BLaER1 treated with 17β-estradiol and CSF1 and Interleukin-3, amounts not matched to agents 10 nM and 100 nM (cell line): ENCODE measurements at regions not wholly inside any gene's neighbourhood (a gene's known extent, or its start where the extent isn't known, plus 50 kb on each side); places are given as distances from the start of the nearest gene placed in this dataset.
A peak's percentile ranks its signal among the peaks of the same experiment; 100 is the strongest.

Experiments used
- H3K27ac ChIP-seq, 11 experiments: shearing (Covaris generic); formaldehyde crosslinking; 2 replicates each; pipeline ENCODE4 v1.8.1; 2022
- H3K27me3 ChIP-seq, 11 experiments: shearing (Covaris generic); formaldehyde crosslinking; 2 replicates each; pipeline ENCODE4 v1.8.1; 2022
- H3K36me3 ChIP-seq, 11 experiments: shearing (Covaris generic); formaldehyde crosslinking; 2 replicates each; pipeline ENCODE4 v1.8.1; 2022
- H3K4me1 ChIP-seq, 10 experiments: shearing (Covaris generic); formaldehyde crosslinking; 2 replicates each; pipeline ENCODE4 v1.8.1; 2022
- H3K4me2 ChIP-seq, 11 experiments: shearing (Covaris generic); formaldehyde crosslinking; 2 replicates each; pipeline ENCODE4 v1.8.1; 2022
- H3K4me3 ChIP-seq, 10 experiments: shearing (Covaris generic); formaldehyde crosslinking; 2 replicates each; pipeline ENCODE4 v1.8.1; 2022
- H3K9ac ChIP-seq, 11 experiments: shearing (Covaris generic); formaldehyde crosslinking; 2 replicates each; pipeline ENCODE4 v1.8.1; 2022
- H3K9me3 ChIP-seq, 11 experiments: shearing (Covaris generic); formaldehyde crosslinking; replicated peaks in 1 of 11; 2 replicates each; pipeline ENCODE4 v1.8.1; 2022
- H4K20me1 ChIP-seq, 11 experiments: shearing (Covaris generic); formaldehyde crosslinking; 2 replicates each; pipeline ENCODE4 v1.8.1; 2022
- Cebpa-rat ChIP-seq, 11 experiments: shearing (Covaris generic); IDR thresholded peaks; 2 replicates each; pipeline ENCODE4 v1.8.1; 2022

DNA sequence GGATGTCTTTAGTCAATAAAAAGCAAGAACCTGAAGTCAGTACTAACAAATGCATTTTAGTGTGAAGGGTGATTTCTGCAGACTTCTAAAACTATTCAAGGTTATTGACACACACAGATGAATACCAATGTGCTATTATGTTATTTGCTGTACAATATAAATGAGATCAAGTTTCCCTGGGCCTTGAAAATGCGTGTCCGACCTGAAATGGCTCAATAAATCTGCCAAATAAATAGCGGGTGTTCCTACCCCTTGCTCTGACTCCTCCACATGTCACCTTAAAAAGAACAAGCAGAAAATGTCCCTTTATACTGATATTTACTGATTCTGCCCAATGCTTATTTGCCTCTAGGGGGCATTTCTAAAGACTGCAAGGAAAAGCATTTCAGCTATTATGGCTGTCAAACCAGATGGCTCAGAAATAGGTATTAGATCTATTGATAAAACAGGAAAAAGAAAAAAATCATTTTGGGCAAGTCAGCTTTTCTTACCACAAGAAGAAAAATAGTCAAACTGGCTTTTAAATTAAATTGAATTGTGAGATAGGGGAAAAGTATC, 367.3 kb upstream of the KITLG start:
- peaks cover 20 to 46% (median 41%) of the 10 kb centered on the region in 10 experiments for H3K4me1 ChIP-seq
- no peaks in the 10 kb centered on the region for H3K27me3 ChIP-seq
- H3K4me2 ChIP-seq: peak overlapping the region; percentile 63 to 86 (median 76); a peak in 18 of 22 replicates
- H3K9ac ChIP-seq: peak overlapping the region in 1 of 11 experiments; percentile 54; a peak in 1 of 22 replicates
- no peak overlapping the region for H3K4me3 ChIP-seq
- TF ChIP-seq Cebpa-rat (IDR thresholded peaks at IDR 0.05): no peak
- peaks cover 0 to 8% (median 0%) of the 10 kb centered on the region in 11 experiments; a peak in 1 of 22 replicates for H3K9me3 ChIP-seq
- H3K36me3 ChIP-seq: no peaks in the 10 kb centered on the region
- H3K27ac ChIP-seq: peak overlapping the region in 8 of 11 experiments; percentile 71 to 83 (median 74); a peak in 13 of 22 replicates
- H4K20me1 ChIP-seq: no peaks in the 10 kb centered on the region

DNA sequence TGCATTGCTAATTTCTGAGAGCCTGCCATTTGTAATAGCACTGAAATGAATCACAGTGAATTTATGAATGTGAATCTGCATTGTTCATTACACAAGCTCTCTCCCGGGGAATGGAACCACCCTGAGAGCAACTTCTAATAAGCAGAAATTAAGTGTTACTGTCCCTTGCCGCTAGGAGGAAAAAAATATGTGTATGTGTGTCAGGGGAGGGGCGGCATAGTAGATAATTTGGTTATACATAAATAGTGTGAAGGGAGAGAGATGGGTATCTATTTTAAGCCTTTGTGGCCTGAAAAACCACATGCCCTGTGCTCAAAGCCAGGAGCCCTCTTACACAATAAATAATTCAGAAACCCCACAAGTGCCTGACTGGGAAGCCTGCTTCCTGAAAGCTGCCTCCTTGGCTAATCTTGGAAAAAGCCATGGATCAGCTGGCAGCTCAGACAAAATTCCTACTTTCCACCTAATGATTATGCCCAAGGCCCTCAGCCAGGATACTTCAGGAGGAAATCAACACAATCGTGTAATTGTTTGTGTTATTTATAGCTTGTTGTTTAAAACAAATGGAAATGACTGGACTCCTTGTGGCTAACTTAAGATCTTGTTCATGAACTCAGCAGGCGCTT, 366.2 kb upstream of the KITLG start:
- H3K9ac ChIP-seq: peak overlapping the region; percentile 3 to 69 (median 36); a peak in 14 of 22 replicates
- H3K4me1 ChIP-seq: peaks cover 20 to 46% (median 41%) of the 10 kb centered on the region in 10 experiments
- no peak overlapping the region; a peak in 1 of 20 replicates for H3K4me3 ChIP-seq
- peak overlapping the region; percentile 63 to 86 (median 76) for H3K4me2 ChIP-seq
- peaks cover 0 to 8% (median 0%) of the 10 kb centered on the region in 11 experiments; a peak in 1 of 22 replicates for H3K9me3 ChIP-seq
- peak overlapping the region; percentile 3 to 83 (median 73); a peak in 21 of 22 replicates for H3K27ac ChIP-seq
- no peaks in the 10 kb centered on the region for H4K20me1 ChIP-seq
- TF ChIP-seq Cebpa-rat (IDR thresholded peaks at IDR 0.05): peak in 10 of 11 experiments; percentile 32 to 83 (median 70); a peak in 15 of 22 replicates
- H3K27me3 ChIP-seq: no peaks in the 10 kb centered on the region
- H3K36me3 ChIP-seq: no peaks in the 10 kb centered on the region

DNA sequence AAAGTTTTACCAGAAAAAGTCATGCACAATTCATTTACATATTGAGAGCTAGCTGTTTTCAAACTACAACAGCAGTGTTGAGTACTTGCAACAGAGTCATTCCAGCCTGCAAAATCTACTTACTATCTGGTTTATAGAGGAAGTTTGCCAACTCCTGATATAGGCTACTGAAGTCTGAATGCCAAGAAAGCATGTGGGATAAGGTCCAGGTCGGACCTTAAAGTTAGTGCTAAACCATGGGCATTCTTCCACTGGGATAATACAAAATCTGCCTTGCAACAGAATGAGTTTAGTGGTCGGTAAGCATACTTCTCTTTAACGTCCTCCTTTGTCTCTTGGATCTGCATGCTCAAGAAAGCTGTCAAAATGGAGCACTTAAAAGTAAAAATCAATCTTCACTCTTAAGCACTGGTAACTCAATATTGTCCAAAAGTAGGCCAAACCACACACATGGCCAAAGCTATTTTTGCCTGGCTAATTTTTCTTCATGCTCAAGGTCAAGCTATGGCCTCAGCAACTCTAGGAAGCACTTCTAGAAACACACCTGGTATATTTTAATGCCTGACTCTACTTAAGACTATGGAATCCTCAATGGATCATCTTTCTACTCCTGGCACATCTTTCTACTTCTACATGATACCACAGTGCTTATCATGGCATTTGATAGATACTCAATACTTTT, 364.9 kb upstream of the KITLG start:
- Histone ChIP-seq H3K27me3 (no peaks in the 10 kb centered on the region), H3K4me1 (peaks cover 20 to 46% (median 41%) of the 10 kb centered on the region in 10 experiments), H3K9me3 (peaks cover 0 to 8% (median 0%) of the 10 kb centered on the region in 11 experiments; a peak in 1 of 22 replicates), H3K4me3 (no peak overlapping the region), H3K4me2 (peak overlapping the region in 10 of 11 experiments; percentile 14 to 86 (median 72); a peak in 17 of 22 replicates), H4K20me1 (no peaks in the 10 kb centered on the region), H3K27ac (peak overlapping the region in 8 of 11 experiments; percentile 31 to 83 (median 74); a peak in 12 of 22 replicates), H3K9ac (no peak overlapping the region), H3K36me3 (no peaks in the 10 kb centered on the region)
- no peak for TF ChIP-seq Cebpa-rat (IDR thresholded peaks at IDR 0.05)

DNA sequence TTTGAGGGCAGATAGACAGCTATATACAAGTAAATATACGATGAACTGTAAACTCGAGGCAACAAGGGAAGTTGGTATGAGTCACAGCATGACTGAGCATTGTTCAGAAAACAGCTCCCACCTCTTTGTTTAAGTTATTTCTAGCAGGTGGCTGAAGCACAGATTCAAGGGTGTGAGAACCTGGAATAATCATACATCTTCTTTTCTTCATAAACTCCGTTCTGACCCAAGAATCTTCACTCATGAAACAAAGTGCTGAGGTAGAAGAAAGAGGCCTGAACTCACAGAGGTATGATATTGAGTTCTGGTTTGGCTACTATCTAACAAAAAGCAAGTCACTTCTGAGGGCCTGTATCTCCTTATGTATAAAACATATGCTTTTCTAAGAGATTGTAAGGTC, 364.1 kb upstream of the KITLG start:
- Histone ChIP-seq H3K36me3 (no peaks in the 10 kb centered on the region), H3K9ac (peak overlapping the region in 1 of 11 experiments; percentile 21; a peak in 1 of 22 replicates), H4K20me1 (no peaks in the 10 kb centered on the region), H3K27ac (peak overlapping the region in 8 of 11 experiments; percentile 42 to 83 (median 62); a peak in 14 of 22 replicates), H3K27me3 (no peaks in the 10 kb centered on the region), H3K4me2 (peak overlapping the region in 7 of 11 experiments; percentile 35 to 86 (median 78); a peak in 13 of 22 replicates), H3K4me1 (peaks cover 20 to 46% (median 41%) of the 10 kb centered on the region in 10 experiments), H3K4me3 (no peak overlapping the region), H3K9me3 (peaks cover 0 to 3% (median 0%) of the 10 kb centered on the region in 11 experiments; a peak in 1 of 22 replicates)
- no peak for TF ChIP-seq Cebpa-rat (IDR thresholded peaks at IDR 0.05)

DNA sequence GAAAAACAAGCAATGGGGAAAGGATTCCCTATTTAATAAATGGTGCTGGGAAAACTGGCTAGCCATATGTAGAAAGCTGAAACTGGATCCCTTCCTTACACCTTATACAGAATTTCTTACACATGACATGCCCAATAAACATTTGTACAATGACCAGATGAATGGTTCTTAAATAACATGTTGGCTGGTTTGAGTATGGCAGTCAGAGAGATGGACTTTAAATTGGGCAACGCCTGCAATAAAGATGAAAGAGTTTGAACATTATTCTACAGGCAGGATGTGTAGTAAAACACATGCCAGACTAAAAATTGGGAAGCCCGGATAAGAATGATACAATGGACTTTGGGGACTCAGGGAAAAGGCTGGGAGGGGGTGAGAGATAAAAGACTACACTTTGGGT, 360.6 kb upstream of the KITLG start:
- Histone ChIP-seq H3K4me2 (no peak overlapping the region), H4K20me1 (no peaks in the 10 kb centered on the region), H3K36me3 (no peaks in the 10 kb centered on the region)

DNA sequence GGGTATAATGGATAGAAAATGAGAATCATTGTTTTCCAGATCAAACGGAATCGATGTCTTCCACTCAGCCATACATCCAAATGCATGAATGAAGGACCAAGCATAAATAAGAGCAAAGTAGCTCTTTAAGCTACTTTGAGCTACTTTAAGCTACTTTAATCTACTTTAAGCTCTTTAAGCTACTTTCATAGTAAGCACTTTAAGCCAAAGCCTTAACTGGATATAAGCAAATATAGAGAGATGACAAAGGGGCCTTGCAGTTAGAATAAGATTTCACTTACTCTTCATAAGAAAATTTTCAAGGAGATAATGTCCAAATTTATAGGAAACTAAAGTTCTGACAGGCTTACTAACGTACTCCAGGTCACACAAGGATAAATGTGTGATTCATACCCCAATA, 355.6 kb upstream of the KITLG start:
- H3K4me3 ChIP-seq: no peak overlapping the region
- H3K4me1 ChIP-seq: peaks cover 0 to 9% (median 7%) of the 10 kb centered on the region in 10 experiments; a peak in 14 of 20 replicates
- TF ChIP-seq Cebpa-rat (IDR thresholded peaks at IDR 0.05): no peak
- H3K36me3 ChIP-seq: no peaks in the 10 kb centered on the region
- no peaks in the 10 kb centered on the region for H3K27me3 ChIP-seq
- H3K9ac ChIP-seq: no peak overlapping the region
- H3K4me2 ChIP-seq: no peak overlapping the region
- no peaks in the 10 kb centered on the region for H3K9me3 ChIP-seq
- no peaks in the 10 kb centered on the region for H4K20me1 ChIP-seq
- no peak overlapping the region for H3K27ac ChIP-seq

More for the DNA sequence above, 360.6 kb upstream of the KITLG start:
- Histone ChIP-seq H3K4me3 (no peak overlapping the region), H3K9me3 (no peaks in the 10 kb centered on the region), H3K4me1 (peaks cover 3 to 26% (median 22%) of the 10 kb centered on the region in 10 experiments), H3K27me3 (no peaks in the 10 kb centered on the region), H3K9ac (no peak overlapping the region), H3K27ac (no peak overlapping the region)
- no peak for TF ChIP-seq Cebpa-rat (IDR thresholded peaks at IDR 0.05)

DNA sequence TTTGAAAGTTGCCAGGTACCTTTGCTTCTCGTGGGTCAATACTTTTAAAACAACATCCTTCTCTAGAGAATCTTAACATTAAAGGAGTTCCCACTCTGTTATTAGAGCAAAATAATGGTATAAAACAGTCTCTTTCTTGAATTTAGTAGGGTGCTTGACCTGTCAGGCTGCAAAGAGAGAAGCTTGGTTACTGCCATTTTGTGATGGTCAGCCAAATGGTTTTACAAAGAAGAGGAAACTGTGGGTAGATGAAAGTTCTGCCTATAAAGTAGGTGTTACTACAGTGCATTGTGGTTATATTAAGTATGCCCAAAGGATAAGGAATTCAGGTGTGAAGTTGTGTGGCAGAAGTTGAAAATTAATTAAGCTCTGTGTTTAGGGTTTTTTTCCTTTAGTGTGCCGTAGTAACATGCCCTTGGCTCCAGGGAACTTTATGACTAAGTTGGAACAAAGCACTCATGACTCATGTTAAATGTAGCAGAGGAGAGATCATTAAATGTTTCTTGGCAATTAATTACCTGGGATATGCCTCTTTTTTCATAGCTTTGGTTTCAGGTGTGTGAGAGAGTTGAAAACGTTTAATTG, 354.0 kb upstream of the KITLG start:
- H3K9ac ChIP-seq: no peak overlapping the region
- H3K9me3 ChIP-seq: no peaks in the 10 kb centered on the region
- no peaks in the 10 kb centered on the region for H3K36me3 ChIP-seq
- no peak overlapping the region for H3K4me2 ChIP-seq
- peaks cover 0 to 9% (median 7%) of the 10 kb centered on the region in 10 experiments; a peak in 14 of 20 replicates for H3K4me1 ChIP-seq
- H3K27ac ChIP-seq: no peak overlapping the region
- H3K27me3 ChIP-seq: no peaks in the 10 kb centered on the region
- TF ChIP-seq Cebpa-rat (IDR thresholded peaks at IDR 0.05): no peak
- no peak overlapping the region for H3K4me3 ChIP-seq
- H4K20me1 ChIP-seq: no peaks in the 10 kb centered on the region

DNA sequence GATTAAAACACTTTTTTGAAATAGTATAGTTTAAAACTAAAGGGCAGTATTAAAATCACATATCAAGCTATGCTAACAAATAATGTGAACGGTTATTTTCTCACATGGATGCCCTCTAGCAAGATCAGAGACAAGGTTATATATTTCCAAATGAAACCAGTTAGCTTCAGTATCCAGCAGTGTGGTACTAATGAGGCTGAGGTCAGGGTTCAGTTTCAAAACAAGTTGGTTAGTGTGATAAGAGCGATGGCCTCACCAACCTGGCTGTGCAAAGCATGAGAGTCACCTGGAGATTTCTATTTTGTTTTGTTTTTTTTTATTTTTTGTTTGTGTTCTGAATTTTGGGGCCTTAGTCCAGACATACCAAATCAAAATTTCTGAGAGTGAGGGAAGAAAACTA, 352.2 kb upstream of the KITLG start:
- Histone ChIP-seq H3K4me2 (no peak overlapping the region), H3K4me3 (no peak overlapping the region), H3K9ac (no peak overlapping the region), H3K4me1 (peaks cover 0 to 9% (median 7%) of the 10 kb centered on the region in 10 experiments; a peak in 14 of 20 replicates), H3K27me3 (no peaks in the 10 kb centered on the region), H3K9me3 (no peaks in the 10 kb centered on the region), H3K36me3 (no peaks in the 10 kb centered on the region), H3K27ac (no peak overlapping the region), H4K20me1 (no peaks in the 10 kb centered on the region)
- no peak for TF ChIP-seq Cebpa-rat (IDR thresholded peaks at IDR 0.05)
